ENCODE measurements at regions not wholly inside any gene's neighbourhood (a gene's known extent, or its start where the extent isn't known, plus 50 kb on each side); places are given as distances from the start of the nearest gene placed in this dataset.

DNA sequence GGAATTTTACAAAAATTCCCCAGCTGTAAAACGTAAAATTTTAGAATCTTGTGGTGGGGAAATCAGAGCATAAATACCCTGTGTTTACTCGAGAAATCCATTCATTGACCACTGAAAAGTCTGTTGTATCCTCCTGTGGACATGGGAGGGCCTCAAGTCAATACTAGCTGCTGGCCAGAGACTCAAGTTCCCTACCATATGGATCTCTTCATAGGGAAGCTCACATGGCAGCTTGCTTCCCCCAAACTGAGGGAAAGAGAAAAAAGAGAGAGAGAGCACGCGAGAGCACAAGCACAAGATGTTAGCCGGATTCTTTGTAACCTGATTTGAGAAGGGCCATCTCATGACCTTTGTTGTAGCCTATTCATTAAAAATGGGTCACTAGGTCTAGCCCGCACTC lies 591.9 kb downstream of the LRRC70 start:
- DNase-seq (ENCODE audit: insufficient read length, low spot score), result no peak
- TF ChIP-seq, protein P1, sequence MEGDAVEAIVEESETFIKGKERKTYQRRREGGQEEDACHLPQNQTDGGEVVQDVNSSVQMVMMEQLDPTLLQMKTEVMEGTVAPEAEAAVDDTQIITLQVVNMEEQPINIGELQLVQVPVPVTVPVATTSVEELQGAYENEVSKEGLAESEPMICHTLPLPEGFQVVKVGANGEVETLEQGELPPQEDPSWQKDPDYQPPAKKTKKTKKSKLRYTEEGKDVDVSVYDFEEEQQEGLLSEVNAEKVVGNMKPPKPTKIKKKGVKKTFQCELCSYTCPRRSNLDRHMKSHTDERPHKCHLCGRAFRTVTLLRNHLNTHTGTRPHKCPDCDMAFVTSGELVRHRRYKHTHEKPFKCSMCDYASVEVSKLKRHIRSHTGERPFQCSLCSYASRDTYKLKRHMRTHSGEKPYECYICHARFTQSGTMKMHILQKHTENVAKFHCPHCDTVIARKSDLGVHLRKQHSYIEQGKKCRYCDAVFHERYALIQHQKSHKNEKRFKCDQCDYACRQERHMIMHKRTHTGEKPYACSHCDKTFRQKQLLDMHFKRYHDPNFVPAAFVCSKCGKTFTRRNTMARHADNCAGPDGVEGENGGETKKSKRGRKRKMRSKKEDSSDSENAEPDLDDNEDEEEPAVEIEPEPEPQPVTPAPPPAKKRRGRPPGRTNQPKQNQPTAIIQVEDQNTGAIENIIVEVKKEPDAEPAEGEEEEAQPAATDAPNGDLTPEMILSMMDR (IDR thresholded peaks at IDR 0.05; ENCODE audit: insufficient read depth, missing control alignments), result no peak
- FAIRE-seq, result no peak

DNA sequence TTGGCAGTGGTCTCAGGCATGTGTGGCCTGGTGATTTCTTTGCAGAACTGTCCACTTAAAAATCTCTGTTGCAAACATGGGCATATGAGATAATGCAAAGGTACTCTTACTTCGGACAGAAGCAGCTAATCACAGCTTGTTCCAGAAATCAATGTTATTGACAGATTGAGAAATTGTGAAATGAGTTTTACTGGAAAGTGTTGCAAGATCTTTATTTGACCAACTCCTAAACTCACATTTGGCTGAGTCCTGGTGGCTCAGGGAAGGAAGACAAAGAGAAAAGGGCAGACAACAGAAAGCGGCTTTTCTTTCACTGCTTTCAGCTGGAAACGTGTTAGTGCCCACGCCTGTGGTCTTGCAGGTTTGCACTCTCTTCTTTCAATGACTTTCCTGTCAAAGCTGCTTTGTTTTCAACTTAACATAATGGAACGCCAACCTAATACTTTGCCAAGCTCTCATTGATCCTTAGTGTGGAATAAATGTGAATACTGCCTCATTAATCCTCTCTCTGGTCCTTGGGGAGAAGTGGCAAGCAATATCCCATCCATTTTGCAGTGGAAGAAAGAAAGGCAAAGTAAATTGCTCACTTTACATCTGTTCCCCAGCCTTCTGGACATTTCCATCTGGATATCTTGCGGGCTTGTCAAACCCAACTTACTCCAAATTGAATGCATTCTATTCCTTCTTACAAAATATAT lies 586.4 kb downstream of the LRRC70 start:
- no peak for FAIRE-seq
- DNase-seq (ENCODE audit: insufficient read length, low spot score), result no peak
- TF ChIP-seq, protein P1 (IDR thresholded peaks at IDR 0.05; ENCODE audit: insufficient read depth, missing control alignments), result no peak

DNA sequence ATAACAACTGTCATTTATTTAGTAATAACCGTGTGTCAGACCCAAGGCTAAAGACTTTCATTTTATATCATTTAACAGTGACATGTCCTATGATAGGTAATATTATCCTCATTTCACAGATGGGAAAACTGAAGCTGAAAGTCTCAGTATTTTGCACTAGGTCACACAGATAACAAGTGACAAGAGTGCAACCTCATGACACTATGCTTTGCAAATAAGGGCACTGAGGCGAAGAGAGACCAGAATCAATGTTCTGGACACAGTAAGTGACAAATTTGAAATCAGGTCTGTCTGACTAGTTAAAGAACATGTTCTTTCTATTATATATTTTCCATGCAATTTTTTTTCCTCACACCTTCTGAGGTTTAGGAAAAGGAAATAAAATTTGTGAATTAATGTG lies 585.7 kb downstream of the LRRC70 start:
- FAIRE-seq, result no peak
- TF ChIP-seq, protein P1 (IDR thresholded peaks at IDR 0.05; ENCODE audit: insufficient read depth, missing control alignments), result no peak
- no peak for DNase-seq (ENCODE audit: insufficient read length, low spot score)

DNA sequence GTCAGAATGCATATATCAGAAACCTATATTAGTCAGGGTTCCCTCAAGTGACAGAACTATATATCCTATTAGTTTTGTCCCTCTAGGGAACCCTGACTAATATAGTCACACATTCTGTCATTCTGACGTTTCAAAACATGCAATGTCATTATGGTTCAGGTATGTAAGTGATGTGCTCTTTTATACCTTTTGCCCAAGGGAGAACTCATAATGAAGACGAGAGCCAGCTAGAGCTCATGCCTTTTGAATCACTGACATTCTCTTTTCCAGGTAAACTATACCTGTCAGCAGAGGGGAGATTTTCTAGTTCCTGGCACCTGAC lies 576.7 kb downstream of the LRRC70 start:
- DNase-seq (ENCODE audit: insufficient read length, low spot score) (no peak), FAIRE-seq (no peak)
- TF ChIP-seq, protein P1 (IDR thresholded peaks at IDR 0.05; ENCODE audit: insufficient read depth, missing control alignments), result no peak

DNA sequence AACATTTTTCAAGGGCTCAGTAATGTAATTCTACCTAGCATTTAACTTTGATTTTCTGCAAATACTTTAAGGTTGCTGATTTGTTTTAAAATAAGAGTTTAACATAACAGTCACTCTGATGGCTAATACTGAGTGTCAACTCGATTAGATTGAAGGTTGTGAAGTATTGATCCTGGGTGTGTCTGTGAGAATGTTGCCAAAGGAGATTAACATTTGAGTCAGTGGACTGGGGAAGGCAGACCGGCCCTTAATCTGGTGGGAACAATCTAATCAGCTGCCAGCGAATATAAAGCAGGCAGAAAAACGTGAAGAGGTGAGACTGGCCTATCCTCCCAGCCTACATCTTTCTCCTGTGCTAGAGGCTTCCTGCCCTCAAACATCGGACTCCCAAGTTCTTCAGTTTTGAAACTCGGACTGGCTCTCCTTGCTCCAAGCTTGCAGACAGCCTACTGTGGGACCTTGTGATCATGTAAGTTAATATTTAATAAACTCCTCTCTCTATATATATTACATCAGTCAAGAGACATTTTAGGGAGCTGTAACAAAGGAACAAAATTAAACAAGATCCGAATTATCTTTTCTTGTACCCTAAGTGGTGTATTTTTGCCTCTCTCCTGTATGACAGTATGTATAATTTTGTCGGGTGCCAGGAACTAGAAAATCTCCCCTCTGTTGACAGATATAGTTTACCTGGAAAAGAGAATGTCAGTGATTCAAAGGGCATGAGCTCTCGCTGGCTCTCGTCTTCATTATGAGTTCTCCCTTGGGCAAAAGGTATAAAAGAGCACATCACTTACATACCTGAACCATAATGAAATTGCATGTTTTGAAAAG lies 576.1 kb downstream of the LRRC70 start:
- DNase-seq (ENCODE audit: insufficient read length, low spot score) (no peak), FAIRE-seq (peak; percentile 32)
- TF ChIP-seq, protein P1 (IDR thresholded peaks at IDR 0.05; ENCODE audit: insufficient read depth, missing control alignments), result no peak

DNA sequence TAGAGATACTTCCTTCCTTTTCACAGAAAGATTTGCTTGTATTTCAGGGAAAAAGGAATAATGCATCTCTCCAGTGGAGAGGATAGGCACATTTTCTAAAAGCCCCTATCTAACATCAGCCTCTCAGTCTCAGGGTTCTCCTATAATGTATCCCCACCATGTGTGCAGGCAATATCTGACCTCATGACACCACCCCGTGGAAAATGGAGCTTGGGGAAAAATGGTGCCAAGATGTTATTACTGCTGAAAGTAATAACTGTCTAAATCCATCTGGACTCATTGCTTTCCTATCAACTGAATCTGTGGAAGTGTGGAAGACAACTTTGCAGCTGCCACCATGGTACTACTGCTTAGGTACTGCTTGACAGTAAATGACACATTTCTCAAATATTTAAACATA lies 574.3 kb downstream of the LRRC70 start:
- TF ChIP-seq, protein P1 (IDR thresholded peaks at IDR 0.05; ENCODE audit: insufficient read depth, missing control alignments), result no peak
- FAIRE-seq (no peak), DNase-seq (ENCODE audit: insufficient read length, low spot score) (no peak)

DNA sequence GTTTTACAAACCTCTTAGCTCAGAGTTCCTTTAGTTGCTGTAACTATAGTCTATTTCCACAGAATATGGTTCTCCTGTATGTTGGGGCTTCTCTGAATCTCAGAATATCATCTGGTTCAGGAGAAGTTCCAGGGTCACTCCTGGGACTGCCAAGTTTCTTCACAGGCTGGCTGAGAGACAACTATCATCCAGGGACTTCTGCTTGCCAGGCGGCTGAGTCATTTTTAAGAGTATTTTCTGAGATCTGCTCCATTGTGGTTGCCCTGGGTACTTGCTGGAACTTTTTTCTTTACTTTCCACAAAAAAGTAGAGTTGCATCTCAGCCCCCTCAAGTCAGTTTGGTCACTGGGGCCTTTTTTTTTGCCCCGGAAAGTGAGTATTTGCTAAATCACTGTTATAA lies 566.5 kb downstream of the LRRC70 start:
- DNase-seq (ENCODE audit: insufficient read length, low spot score) (no peak), FAIRE-seq (no peak)
- TF ChIP-seq, protein P1 (IDR thresholded peaks at IDR 0.05; ENCODE audit: insufficient read depth, missing control alignments), result no peak

All from D721Med (cell line).